CD4-positive, alpha-beta T cell treated with Interleukin-15 for 1 hour (primary cell): ENCODE measurements at regions not wholly inside any gene's neighbourhood (a gene's known extent, or its start where the extent isn't known, plus 50 kb on each side); places are given as distances from the start of the nearest gene placed in this dataset.
"Not testable (repeated sequence)": the region's sequence is repeated elsewhere in the genome, so short reads cannot be mapped to it uniquely, and the experiment has no call there.

ENCODE experiments used
- DNase-seq: peaks from one replicate; pipeline ENCODE4 v3.0.0-alpha.2; 2020

GRCh38 chr5:99410386-99410785 lies 481.6 kb upstream of the CHD1 start:
- not testable (repeated sequence) for DNase-seq

- DNase-seq: not testable (repeated sequence)
Measured at GRCh38 chr5:99404764-99405302, 476.0 kb upstream of the CHD1 start.

- not testable (repeated sequence) for DNase-seq
Measured at GRCh38 chr5:99400571-99400970, 471.8 kb upstream of the CHD1 start.

DNA sequence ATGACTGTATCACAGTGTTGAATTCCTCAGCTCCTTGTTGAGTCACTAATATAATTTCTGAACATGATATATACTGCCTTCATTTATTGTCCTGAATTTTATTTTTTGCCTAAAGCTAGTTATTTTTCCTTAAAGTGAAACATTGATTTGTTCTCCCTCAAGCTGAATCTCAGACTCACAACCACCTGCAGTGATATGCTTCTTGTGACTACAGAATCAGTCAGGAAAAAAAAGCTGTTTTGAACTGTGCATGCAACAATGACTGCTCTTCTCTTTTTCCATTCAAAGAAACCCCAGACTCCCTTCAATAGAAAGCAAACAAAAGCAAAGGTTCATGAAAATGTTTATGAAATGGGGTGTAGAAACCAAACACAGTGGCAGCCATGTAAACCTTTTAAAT lies 470.2 kb upstream of the CHD1 start:
- no peak for DNase-seq

GRCh38 chr5:99386406-99387077 lies 457.7 kb upstream of the CHD1 start:
- DNase-seq: no peak

DNA sequence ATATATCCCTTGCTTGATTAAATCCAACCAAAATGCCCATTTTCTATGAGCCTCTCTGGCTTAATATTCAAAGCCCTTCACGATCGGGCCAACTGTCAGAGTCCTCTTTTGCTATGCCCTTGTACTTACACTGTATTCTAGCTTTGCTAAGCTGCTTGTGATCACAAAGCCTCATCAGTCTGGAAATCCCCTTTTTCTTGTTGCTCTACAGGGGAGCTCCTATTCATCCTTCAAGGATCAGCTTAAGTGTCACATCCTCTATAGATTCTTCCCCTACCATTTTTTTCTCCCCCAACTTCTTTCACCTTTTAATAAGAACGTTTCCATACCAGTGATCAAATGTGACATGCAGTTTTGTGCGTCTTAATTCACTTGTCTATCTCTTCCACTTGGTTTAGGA lies 450.4 kb upstream of the CHD1 start:
- no peak for DNase-seq

DNA sequence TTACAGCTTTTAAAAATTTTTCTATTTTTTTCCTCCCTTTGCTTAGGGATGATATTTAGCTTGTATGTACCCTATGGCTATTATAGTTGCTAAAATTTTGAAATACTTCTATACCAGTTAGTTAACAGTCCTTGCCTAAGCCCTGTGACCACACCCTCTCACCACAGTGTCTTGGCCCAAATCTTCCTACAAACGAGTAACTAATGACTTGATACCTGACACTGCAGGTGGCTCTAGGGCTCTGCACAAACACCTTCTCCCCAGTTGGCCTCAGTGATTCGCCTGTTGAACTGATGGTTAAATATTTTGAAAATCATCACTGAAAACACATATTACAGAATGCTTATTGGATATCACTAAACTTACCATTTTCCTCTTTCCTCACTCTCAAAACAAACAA lies 449.6 kb upstream of the CHD1 start:
- no peak for DNase-seq

DNA sequence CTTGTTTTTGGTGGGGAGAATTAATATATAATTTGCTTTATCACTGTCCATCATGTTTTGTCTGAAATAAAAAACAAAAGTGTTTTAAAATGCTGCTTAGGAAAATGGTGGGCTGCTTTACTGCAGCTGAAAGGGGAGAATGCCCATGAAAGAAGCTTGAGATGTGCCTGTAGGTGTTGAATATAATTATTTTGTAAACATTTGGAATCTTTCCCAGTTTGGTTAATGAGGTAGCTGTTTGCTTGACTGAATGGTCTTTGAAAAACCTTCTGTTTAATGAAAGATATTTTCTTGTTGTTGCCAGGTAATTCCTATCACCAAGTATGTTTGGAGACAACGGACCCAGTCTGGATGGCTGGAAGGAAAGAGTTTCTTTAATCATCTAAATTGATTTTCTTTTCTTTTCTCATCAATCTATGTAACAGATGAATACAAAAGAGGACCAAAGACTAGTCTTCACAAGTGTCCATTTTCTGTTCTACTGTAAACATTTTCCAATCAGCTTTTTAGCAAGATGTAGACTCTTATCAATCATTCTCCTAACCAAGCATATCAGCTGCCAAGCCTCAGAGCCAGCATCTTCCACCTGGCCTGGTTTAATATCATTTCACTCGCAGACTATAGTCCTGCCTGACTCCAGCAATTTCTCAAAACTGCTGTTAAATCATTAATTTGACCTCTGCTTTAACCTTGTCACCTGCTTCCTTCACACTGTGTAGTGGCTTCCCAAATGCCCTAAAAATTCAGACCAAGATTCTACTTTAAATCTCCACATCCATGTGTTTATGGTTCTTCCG lies 441.2 kb upstream of the CHD1 start:
- no peak for DNase-seq

- no peak for DNase-seq
Measured at GRCh38 chr5:99368726-99369125, 439.9 kb upstream of the CHD1 start.

- no peak for DNase-seq
Measured at GRCh38 chr5:99355881-99356280, 427.1 kb upstream of the CHD1 start.

DNA sequence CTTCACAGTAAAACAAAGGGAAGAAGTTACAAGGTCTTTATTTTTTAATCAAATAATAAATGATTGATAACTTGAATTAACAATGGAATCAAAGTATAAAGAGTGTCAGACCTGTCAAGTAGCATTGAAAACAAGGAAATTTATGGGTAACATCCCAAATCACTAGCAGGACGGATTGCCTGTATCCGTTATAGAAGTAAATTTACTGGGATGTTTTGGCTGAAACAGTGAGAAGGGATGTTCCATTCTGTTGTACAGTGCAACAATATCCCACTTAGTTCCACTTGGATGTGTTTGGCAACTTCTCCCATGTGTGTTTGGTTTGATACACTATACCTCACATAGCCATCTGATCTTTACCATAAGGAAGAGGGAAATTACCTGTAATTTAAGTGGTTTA lies 421.0 kb upstream of the CHD1 start:
- no peak for DNase-seq

GRCh38 chr5:99348597-99348996 lies 419.8 kb upstream of the CHD1 start:
- DNase-seq: no peak

GRCh38 chr5:99339758-99340157 lies 411.0 kb upstream of the CHD1 start:
- DNase-seq: not testable (repeated sequence)

DNA sequence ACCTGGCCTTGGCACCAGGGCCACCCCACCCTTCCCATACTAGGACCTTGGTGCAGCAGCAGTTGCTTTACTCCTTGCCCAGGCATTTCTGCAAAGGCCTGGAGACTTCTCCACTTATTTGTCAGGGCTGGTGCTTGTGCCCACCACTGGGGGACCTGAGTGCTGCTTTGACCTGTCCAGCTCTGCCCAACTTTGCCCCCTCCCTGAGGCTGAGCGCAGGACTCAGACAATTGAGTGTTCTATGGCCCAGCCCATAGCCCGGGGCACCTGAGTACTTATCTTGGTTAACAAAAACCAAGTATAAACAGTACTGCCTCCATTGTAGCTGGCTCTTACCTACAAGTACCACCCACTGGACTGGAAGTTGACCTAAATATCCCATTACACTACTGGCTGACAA lies 406.1 kb upstream of the CHD1 start:
- DNase-seq: no peak

DNA sequence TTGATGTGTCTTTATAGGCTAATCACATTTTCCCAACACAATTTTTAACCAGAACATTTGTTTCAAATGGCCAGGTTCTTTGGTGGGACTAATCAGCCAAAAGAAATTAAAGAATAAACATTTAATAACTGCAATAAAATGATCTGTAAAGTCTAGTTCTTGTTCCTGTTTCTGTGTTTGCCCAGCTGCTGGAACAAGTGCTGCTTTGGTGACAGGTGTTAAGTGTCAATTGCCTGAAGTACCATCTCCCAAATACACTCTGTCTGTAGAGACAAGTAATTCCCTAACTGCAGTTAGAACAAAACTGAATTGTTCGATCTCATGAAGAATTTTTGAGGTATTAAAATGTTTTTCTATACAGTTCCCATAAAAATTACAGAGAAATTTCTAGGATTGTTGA lies 402.3 kb upstream of the CHD1 start:
- DNase-seq: no peak

DNA sequence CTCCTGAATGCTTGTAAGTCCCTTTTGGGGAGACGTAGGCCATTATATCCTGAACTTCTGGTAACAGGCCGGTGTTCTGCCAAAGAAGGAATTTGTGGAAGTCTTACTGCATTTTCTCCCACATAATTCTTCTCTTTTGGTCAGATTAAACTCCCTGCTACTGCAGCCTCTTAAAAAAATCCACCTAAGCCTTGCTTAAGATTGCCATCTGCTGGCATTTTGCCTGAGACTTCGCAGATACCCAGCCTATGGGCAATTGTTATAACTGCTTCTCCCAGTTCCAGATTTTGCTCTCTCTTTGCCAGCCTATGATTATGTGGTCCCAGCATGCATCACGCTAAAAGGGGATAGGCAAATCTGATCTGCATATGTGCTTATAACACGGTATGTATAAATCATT lies 391.6 kb upstream of the CHD1 start:
- DNase-seq: no peak

DNA sequence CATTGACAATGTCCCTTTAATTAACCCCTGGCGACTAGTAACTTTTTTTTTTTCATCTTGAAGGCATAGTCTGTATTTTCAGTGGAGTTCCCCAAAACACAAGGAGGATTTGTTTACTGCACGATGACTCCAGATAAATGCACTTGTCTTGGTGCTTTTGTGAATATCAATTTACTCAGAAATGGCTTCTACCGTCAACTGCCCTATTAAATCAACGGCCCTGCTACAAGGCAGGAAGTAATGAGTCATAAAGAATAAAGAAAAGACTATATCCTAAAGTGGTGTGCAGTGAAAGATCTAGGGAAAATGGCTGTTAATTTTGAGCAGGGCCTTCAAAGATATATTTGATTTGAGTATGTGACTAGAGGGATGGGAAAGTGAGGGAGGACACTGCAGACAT lies 388.3 kb upstream of the CHD1 start:
- no peak for DNase-seq

DNA sequence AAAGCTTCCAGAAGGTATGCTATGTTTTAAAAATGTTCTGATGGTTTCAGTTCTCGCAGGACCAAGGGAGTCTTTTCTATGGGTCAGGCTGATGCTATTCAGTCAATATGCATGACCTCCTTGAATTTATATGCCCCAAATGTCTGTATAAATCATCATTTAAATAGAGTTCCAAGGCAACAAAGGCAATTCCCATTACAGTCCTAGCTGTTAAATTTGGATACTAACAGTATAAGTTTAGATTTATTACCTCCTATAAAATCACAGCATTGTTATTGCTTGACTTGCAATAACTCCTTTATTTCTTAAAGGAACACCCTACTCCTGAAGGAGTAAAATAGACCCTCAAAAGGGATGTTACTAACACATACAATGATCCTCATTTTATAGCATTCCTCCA lies 387.7 kb upstream of the CHD1 start:
- no peak for DNase-seq

GRCh38 chr5:99315413-99316183 lies 386.8 kb upstream of the CHD1 start:
- no peak for DNase-seq

DNA sequence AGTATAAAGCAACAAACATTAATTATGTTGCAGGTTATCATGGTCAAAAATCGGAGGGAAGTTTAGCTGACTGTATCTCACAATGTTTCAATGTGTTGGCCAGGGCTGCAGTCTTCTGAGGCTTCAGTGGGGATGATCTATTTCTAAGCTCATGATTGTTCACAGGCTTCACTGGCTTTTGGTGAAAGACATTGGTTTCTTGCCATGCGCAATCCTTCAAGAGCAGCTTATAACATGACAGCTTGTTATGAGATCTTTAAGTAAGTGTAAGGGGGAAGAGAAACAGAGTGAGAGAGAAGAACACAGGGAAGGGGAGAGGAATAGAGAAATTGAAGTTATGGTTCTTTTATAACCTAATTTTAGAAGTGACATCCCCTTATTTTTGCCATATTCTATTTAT lies 385.9 kb upstream of the CHD1 start:
- DNase-seq: no peak

- no peak for DNase-seq
Measured at GRCh38 chr5:99308131-99308530, 379.3 kb upstream of the CHD1 start.

GRCh38 chr5:99305045-99305580 lies 376.3 kb upstream of the CHD1 start:
- DNase-seq: no peak

DNA sequence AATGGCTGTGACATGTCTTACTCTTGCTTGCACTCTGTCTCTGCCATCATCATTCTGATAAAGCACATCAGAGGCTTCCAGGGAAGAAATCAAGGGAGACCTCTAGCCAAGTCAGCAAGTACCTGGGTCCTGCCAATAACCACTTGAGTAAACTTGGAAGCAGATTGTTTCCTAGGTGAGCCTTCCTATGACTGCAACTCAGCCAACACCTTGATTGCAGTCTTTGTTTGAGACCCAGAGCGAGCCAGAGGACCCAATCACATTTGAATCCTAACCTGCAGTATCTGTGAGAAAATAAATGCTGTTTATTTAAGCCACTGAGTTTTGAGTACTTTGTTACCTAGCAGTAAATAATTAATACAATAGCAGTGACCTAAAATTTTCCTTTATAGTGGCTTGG lies 356.8 kb upstream of the CHD1 start:
- DNase-seq: no peak
